RWPE2 (cell line): ENCODE measurements at regions not wholly inside any gene's neighbourhood (a gene's known extent, or its start where the extent isn't known, plus 50 kb on each side); places are given as distances from the start of the nearest gene placed in this dataset.

Experiments
- ATAC-seq: fragments of 200-7000 bp; cut with Tn5 transposase; 3 replicates; pipeline ENCODE4 v1.9.1; 2021; ENCODE audit warnings: low read depth
- DNase-seq: peaks from one replicate; pipeline ENCODE4 v3.0.0-alpha.2; 2020; ENCODE audit warnings: low spot score
- H3K27ac ChIP-seq: fragments of 450-650 bp; 2 replicates; pipeline ENCODE4 v1.5.1; 2017; ENCODE audit warnings: mild to moderate bottlenecking; ENCODE audit not compliant: poor library complexity, severe bottlenecking
- H3K27me3 ChIP-seq: fragments of 250-450 bp; sonication (Bioruptor Pico); 2 replicates; pipeline ENCODE4 v1.5.1; 2021; ENCODE audit warnings: mild to moderate bottlenecking, moderate library complexity; ENCODE audit not compliant: insufficient read depth, poor library complexity, severe bottlenecking
- H3K36me3 ChIP-seq: fragments of 250-450 bp; sonication (Bioruptor Pico); 2 replicates; pipeline ENCODE4 v1.5.1; 2020; ENCODE audit warnings: low read depth, mild to moderate bottlenecking, moderate library complexity
- H3K4me1 ChIP-seq: fragments of 250-450 bp; sonication (Bioruptor Pico); 2 replicates; pipeline ENCODE4 v1.5.1; 2021; ENCODE audit warnings: mild to moderate bottlenecking, moderate library complexity; ENCODE audit not compliant: insufficient read depth, poor library complexity, severe bottlenecking
- H3K4me3 ChIP-seq: fragments of 250-450 bp; sonication (Bioruptor Pico); 2 replicates; pipeline ENCODE4 v1.5.1; 2021; ENCODE audit warnings: mild to moderate bottlenecking, moderate library complexity; ENCODE audit not compliant: severe bottlenecking
- H3K9me3 ChIP-seq: fragments of 250-450 bp; sonication (Bioruptor Pico); 2 replicates; pipeline ENCODE4 v1.5.1; 2021; ENCODE audit warnings: mild to moderate bottlenecking, moderate library complexity; ENCODE audit not compliant: severe bottlenecking
- TF ChIP-seq, protein P1 (sequence below): fragments of 450-650 bp; IDR thresholded peaks from one replicate; pipeline ENCODE4 v1.5.1; 2017; ENCODE audit warnings: mild to moderate bottlenecking, moderate library complexity; ENCODE audit not compliant: poor library complexity, severe bottlenecking

DNA sequence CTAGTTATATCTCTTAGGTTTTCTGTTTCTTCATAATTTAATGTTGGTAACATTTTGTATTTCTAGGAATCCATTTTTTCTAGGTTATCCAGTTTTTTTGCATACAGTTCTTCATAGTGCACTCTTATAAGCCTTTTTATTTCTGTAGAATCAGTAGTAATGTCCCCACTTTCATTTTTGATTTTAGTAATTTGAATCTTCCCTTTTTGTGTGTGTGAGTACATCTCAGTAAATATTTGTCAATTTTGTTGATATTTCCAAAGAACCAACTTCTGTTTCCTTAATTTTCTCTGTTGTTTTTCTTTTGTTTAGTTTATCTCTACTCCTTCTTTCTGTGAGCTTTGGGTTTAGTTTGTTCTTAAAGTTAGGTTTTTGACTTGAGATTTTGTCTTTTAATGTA lies 507.3 kb upstream of the RGS6 start:
- no peak for DNase-seq
- Histone ChIP-seq H3K36me3 (peaks cover 36% of the 10 kb centered on the region), H3K4me1 (no peaks in the 10 kb centered on the region), H3K27me3 (no peaks in the 10 kb centered on the region), H3K9me3 (peaks cover 26% of the 10 kb centered on the region), H3K27ac (no peak overlapping the region), H3K4me3 (no peak overlapping the region)
- TF ChIP-seq, protein P1, sequence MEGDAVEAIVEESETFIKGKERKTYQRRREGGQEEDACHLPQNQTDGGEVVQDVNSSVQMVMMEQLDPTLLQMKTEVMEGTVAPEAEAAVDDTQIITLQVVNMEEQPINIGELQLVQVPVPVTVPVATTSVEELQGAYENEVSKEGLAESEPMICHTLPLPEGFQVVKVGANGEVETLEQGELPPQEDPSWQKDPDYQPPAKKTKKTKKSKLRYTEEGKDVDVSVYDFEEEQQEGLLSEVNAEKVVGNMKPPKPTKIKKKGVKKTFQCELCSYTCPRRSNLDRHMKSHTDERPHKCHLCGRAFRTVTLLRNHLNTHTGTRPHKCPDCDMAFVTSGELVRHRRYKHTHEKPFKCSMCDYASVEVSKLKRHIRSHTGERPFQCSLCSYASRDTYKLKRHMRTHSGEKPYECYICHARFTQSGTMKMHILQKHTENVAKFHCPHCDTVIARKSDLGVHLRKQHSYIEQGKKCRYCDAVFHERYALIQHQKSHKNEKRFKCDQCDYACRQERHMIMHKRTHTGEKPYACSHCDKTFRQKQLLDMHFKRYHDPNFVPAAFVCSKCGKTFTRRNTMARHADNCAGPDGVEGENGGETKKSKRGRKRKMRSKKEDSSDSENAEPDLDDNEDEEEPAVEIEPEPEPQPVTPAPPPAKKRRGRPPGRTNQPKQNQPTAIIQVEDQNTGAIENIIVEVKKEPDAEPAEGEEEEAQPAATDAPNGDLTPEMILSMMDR: no peak
- no peak for ATAC-seq

DNA sequence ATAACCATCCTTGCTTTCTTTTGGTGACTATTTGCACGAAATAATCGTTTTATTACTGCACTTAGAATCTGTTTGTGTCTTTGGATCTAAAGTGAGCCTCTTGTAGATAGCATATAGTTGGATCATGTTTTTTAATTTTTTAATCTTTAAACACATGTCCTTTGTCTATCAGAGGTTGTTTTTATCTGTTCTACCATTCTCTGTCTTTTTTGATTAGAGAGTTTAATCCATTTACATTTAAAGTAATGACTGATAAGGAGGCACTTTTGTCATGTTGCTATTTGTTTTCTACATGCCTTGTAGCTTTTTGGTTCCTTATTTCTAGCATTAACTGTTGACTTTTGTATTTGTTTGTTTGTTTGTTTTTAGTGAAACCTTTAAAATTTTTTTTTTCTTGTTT lies 506.2 kb upstream of the RGS6 start:
- no peaks in the 10 kb centered on the region for H3K4me1 ChIP-seq
- no peak for DNase-seq
- TF ChIP-seq, protein P1: no peak
- no peaks in the 10 kb centered on the region for H3K27me3 ChIP-seq
- no peak for ATAC-seq
- peaks cover 26% of the 10 kb centered on the region for H3K9me3 ChIP-seq
- no peak overlapping the region for H3K27ac ChIP-seq
- H3K36me3 ChIP-seq: peaks cover 36% of the 10 kb centered on the region
- H3K4me3 ChIP-seq: no peak overlapping the region

DNA sequence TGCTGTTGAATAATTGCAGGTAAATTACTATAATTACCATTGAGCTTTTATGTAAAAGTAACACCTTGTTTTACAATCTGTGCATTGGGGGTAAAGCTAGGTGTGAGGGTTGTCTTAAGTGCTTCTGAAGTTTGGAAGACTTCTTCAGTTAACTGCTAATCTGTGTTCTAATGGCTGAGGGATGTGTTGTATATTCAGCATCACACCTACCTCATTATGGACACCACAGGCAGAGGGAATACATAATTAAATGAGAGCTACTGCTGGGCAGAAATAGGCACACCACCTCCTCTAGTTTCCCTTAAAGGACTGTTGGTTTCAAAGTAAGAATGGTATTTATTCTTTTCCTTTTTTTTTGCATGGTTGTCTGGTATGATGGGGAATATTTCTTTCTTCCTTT lies 502.3 kb upstream of the RGS6 start:
- no peak for ATAC-seq
- TF ChIP-seq, protein P1: no peak
- Histone ChIP-seq H3K36me3 (peaks cover 16% of the 10 kb centered on the region), H3K4me1 (no peaks in the 10 kb centered on the region), H3K27me3 (no peaks in the 10 kb centered on the region), H3K27ac (no peak overlapping the region), H3K4me3 (no peak overlapping the region), H3K9me3 (peaks cover 14% of the 10 kb centered on the region)
- no peak for DNase-seq

DNA sequence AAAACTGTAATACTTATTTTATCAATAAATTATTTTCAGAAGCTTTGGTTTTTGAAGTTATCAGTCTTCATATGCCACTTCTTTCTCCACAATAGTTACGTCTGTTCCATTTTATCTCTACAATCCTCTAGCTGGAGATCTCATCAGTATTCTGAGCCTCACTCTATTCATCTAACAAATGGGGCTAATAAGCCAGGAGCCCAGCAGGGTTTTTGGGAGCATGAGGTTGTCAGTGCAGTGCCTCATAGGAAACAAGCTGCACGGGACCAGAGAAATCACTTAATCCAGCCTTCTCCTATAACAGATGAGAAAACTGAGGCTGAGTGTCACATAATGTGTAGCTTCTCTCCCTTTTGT lies 501.9 kb upstream of the RGS6 start:
- Histone ChIP-seq H3K4me3 (no peak overlapping the region), H3K27ac (no peak overlapping the region), H3K9me3 (peaks cover 11% of the 10 kb centered on the region), H3K27me3 (no peaks in the 10 kb centered on the region), H3K36me3 (peaks cover 15% of the 10 kb centered on the region), H3K4me1 (no peaks in the 10 kb centered on the region)
- TF ChIP-seq, protein P1: no peak
- DNase-seq (no peak), ATAC-seq (no peak)

DNA sequence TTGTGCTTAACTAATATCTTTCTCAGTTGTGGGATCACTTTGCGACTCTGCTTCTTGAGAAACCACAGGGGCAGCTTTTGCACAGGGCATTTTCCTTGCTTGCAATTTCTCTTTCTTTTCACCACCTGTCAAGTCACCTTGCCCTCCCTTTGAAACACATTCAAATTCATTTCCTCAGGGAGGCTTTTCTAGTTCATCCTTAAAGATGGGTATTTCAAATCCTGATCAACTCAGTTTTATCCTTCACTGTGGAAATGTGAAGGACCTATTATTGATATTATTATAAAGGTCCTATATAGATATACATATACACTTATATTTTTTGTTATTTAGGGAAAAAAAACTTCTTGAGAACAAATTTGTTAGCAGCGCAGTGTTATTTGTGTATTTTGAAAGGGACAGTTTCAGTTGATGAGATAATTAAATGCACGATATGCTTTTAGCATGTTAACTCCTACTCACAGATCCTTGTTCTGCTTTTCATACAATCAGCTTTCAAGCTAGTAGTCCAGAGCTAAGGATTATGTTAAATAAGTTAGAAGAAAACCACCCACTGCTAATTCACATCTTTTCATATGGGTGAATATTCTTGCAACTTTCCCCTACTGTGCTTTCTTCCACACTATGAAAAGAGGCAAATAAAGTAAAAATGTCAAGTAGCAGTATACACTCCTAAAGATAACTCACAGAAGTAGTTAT lies 501.4 kb upstream of the RGS6 start:
- Histone ChIP-seq H3K27me3 (no peaks in the 10 kb centered on the region), H3K27ac (no peak overlapping the region), H3K36me3 (peaks cover 10% of the 10 kb centered on the region), H3K4me3 (no peak overlapping the region), H3K9me3 (peaks cover 6% of the 10 kb centered on the region), H3K4me1 (no peaks in the 10 kb centered on the region)
- DNase-seq (no peak), ATAC-seq (no peak)
- TF ChIP-seq, protein P1: no peak
